ENCODE measurements at regions not wholly inside any gene's neighbourhood (a gene's known extent, or its start where the extent isn't known, plus 50 kb on each side); places are given as distances from the start of the nearest gene placed in this dataset.

DNA sequence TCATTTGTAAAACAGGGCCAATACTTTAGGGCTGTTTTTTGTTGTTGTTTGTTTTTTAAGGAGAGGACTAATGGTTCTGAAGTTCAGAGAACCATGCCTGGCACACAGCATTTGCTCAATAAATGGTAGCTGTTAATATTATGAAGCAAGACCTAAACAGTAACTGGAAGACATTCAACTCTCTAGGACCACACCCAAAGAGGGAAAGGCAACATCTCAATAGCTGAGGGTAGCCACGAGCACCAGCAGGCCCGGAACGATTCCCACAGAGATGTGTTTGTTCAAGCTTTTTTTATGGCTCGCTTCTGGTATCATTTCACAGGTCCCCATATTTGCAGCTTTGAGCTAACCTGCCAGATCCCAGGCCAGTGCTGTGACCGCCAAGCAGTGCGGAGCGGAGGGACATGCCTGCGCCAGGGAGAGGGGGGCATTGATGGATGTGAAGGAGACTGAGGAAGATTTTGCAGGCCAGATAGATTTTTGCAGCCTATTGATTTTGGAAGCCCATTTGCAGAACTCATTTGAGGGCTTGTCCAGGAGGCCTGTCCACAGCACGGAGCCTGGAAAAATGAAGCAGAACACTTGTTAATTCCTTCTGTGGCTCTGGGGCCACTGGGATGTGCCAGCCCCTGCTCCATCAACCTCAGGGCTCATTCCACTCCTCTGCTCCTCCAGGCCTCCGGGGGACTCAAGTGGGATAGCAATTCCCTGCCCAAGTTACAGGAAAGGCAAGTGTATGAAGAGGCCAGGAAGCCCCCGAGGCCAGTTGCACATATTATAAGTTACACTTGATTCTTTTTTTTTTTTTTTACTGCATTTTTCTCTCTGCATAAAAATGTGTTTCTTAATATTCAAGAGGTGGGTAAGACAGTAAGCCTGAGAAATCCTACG lies 57.3 kb upstream of the FGFR2 start:
- Histone ChIP-seq H3K23ac (ENCODE audit: low read depth, low read length) (no peak overlapping the region), H3K9ac (ENCODE audit: low read depth, low read length) (no peak overlapping the region), H3K14ac (replicated peaks; ENCODE audit: low read depth, low read length) (no peak overlapping the region), H3K4me3 (ENCODE audit: insufficient read depth, low read depth, low read length) (no peak overlapping the region), H3K4ac (ENCODE audit: low read depth, low read length) (no peak overlapping the region), H2BK15ac (ENCODE audit: low read depth, low read length) (no peak overlapping the region), H4K20me1 (ENCODE audit: insufficient read depth, low read length) (no peaks in the 10 kb centered on the region), H2AK9ac (replicated peaks; ENCODE audit: low read depth, low read length, poor library complexity) (no peak overlapping the region), H2BK20ac (ENCODE audit: low read depth, low read length) (no peak overlapping the region), H3K79me1 (ENCODE audit: low read depth in 1 of 2, low read length in 2 of 2) (no peaks in the 10 kb centered on the region), H2AK5ac (ENCODE audit: low read depth, low read length) (no peak overlapping the region), H4K91ac (ENCODE audit: insufficient read depth, low read depth, low read length) (no peak overlapping the region), H3K4me2 (ENCODE audit: low read depth, low read length) (no peak overlapping the region), H4K8ac (ENCODE audit: low read depth in 2 of 2, low read length in 2 of 2) (no peak overlapping the region), H3K56ac (ENCODE audit: extremely low read depth, insufficient read depth, low read length) (no peak overlapping the region), H3K27ac (ENCODE audit: insufficient read depth, low read length) (no peak overlapping the region), H3K36me3 (ENCODE audit: control insufficient read depth, insufficient read depth, low read length) (no peaks in the 10 kb centered on the region), H2BK120ac (ENCODE audit: low read depth, low read length) (no peak overlapping the region), H3K9me1 (ENCODE audit: insufficient read depth, low read length) (no peaks in the 10 kb centered on the region), H4K5ac (ENCODE audit: low read depth, low read length) (no peak overlapping the region), H3K4me1 (ENCODE audit: control insufficient read depth, insufficient read depth, low read length) (no peaks in the 10 kb centered on the region), H3K18ac (ENCODE audit: low read depth, low read length) (no peak overlapping the region), H3K9me3 (ENCODE audit: control insufficient read depth, insufficient read depth, low read length) (peaks cover 19% of the 10 kb centered on the region), H2BK5ac (ENCODE audit: low read depth, low read length, poor library complexity, severe bottlenecking) (no peak overlapping the region), H2AFZ (replicated peaks; ENCODE audit: low read length, poor library complexity) (no peak overlapping the region), H3K27me3 (ENCODE audit: control insufficient read depth, insufficient read depth, low read length) (no peaks in the 10 kb centered on the region)
- intact Hi-C loops (cut with micrococcal nuclease), result no loop called here
- DNase-seq, result no peak
- CTCF ChIA-PET, result no interaction called here
- 94% methylated on average over 3 of the region's 12 CpGs; no CpG with 5 or more reads in 1 of the 2 experiments for WGBS, 2 experiments (ENCODE audit: extremely low coverage in 2 of 2, insufficient read length in 1 of 2)
- BruUV-seq (replicated peaks), result no TSS peak
- no peak for ATAC-seq (ENCODE audit: low read depth)
- TF ChIP-seq POLR2A (IDR thresholded peaks at IDR 0.05; ENCODE audit: low read depth, low read length) (no peak), MAZ (IDR thresholded peaks at IDR 0.05; ENCODE audit: borderline replicate concordance, low read depth, low read length) (no peak), FOS (IDR thresholded peaks at IDR 0.05; ENCODE audit: low read depth, low read length) (no peak), CEBPB (IDR thresholded peaks at IDR 0.05; ENCODE audit: low read depth, low read length) (no peak), MAFK (IDR thresholded peaks at IDR 0.05; ENCODE audit: low read depth, low read length) (no peak), RFX5 (IDR thresholded peaks at IDR 0.05; ENCODE audit: low read depth, low read length) (no peak), NFE2L2 (IDR thresholded peaks at IDR 0.05; ENCODE audit: low read depth, low read length) (no peak), SMC3 (IDR thresholded peaks at IDR 0.05; ENCODE audit: low read depth, low read length) (no peak)
- TF ChIP-seq, protein P1, sequence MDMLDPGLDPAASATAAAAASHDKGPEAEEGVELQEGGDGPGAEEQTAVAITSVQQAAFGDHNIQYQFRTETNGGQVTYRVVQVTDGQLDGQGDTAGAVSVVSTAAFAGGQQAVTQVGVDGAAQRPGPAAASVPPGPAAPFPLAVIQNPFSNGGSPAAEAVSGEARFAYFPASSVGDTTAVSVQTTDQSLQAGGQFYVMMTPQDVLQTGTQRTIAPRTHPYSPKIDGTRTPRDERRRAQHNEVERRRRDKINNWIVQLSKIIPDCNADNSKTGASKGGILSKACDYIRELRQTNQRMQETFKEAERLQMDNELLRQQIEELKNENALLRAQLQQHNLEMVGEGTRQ (IDR thresholded peaks at IDR 0.05; ENCODE audit: low read depth, low read length), result no peak
- in situ Hi-C loops (cut with MboI; ENCODE audit: low sequenced_read_pairs), result no loop called here
- dilution Hi-C loops (cut with HindIII; ENCODE audit: low sequenced_read_pairs, unreplicated experiment), result no loop called here
- POLR2A ChIA-PET (ENCODE audit: unreplicated experiment), result no interaction called here

All from IMR-90 (cell line).